ENCODE measurements at regions not wholly inside any gene's neighbourhood (a gene's known extent, or its start where the extent isn't known, plus 50 kb on each side); places are given as distances from the start of the nearest gene placed in this dataset.

- TF ChIP-seq EGR1 (IDR thresholded peaks at IDR 0.05), result no peak
- no peak for TF ChIP-seq TAF1 (IDR thresholded peaks at IDR 0.05; ENCODE audit: low read depth)
- TF ChIP-seq RAD21 (IDR thresholded peaks at IDR 0.05; ENCODE audit: low read depth), result no peak
- no peak for TF ChIP-seq FOXM1 (IDR thresholded peaks at IDR 0.05; ENCODE audit: borderline replicate concordance, low read depth)
- TF ChIP-seq CEBPB (IDR thresholded peaks at IDR 0.05), result no peak
- TF ChIP-seq CREB1 (IDR thresholded peaks at IDR 0.05; ENCODE audit: low read depth), result no peak
- no peak for TF ChIP-seq MAX (IDR thresholded peaks at IDR 0.05)
- no peak for TF ChIP-seq EP300 (IDR thresholded peaks at IDR 0.05; ENCODE audit: borderline replicate concordance)
- no peak for TF ChIP-seq YY1 (IDR thresholded peaks at IDR 0.05; ENCODE audit: low read depth)
- no peak for TF ChIP-seq TEAD4 (IDR thresholded peaks at IDR 0.05)
- TF ChIP-seq, protein P1, sequence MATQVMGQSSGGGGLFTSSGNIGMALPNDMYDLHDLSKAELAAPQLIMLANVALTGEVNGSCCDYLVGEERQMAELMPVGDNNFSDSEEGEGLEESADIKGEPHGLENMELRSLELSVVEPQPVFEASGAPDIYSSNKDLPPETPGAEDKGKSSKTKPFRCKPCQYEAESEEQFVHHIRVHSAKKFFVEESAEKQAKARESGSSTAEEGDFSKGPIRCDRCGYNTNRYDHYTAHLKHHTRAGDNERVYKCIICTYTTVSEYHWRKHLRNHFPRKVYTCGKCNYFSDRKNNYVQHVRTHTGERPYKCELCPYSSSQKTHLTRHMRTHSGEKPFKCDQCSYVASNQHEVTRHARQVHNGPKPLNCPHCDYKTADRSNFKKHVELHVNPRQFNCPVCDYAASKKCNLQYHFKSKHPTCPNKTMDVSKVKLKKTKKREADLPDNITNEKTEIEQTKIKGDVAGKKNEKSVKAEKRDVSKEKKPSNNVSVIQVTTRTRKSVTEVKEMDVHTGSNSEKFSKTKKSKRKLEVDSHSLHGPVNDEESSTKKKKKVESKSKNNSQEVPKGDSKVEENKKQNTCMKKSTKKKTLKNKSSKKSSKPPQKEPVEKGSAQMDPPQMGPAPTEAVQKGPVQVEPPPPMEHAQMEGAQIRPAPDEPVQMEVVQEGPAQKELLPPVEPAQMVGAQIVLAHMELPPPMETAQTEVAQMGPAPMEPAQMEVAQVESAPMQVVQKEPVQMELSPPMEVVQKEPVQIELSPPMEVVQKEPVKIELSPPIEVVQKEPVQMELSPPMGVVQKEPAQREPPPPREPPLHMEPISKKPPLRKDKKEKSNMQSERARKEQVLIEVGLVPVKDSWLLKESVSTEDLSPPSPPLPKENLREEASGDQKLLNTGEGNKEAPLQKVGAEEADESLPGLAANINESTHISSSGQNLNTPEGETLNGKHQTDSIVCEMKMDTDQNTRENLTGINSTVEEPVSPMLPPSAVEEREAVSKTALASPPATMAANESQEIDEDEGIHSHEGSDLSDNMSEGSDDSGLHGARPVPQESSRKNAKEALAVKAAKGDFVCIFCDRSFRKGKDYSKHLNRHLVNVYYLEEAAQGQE (IDR thresholded peaks at IDR 0.05; ENCODE audit: low read depth), result no peak
- no peak for TF ChIP-seq TCF12 (IDR thresholded peaks at IDR 0.05; ENCODE audit: low read depth)
Observed at GRCh38 chr13:64197232-64197631, 2781.6 kb upstream of the PCDH20 start.
